ENCODE measurements at regions not wholly inside any gene's neighbourhood (a gene's known extent, or its start where the extent isn't known, plus 50 kb on each side); places are given as distances from the start of the nearest gene placed in this dataset.

DNA sequence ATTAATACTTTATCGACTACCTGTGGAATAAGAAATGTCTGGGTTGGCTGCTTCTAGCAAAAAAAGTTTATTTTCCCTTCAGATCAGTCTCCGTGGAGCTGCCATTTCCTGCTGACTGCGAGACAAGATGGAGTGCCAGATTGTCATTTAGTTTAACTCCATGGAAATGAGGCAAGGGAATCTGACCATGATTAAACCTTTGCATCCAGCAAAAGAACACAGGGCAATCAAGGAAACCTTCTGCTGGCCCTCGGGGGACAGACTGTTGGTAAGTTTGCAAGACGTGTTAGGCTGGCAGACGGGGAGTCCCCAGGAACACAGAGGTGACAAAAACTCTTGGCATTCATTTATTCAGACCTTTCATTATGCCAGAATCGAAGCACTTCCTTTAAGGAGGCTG lies 52.2 kb upstream of the SPACA1 start:
- no peak for DNase-seq (ENCODE audit: low read depth)

DNA sequence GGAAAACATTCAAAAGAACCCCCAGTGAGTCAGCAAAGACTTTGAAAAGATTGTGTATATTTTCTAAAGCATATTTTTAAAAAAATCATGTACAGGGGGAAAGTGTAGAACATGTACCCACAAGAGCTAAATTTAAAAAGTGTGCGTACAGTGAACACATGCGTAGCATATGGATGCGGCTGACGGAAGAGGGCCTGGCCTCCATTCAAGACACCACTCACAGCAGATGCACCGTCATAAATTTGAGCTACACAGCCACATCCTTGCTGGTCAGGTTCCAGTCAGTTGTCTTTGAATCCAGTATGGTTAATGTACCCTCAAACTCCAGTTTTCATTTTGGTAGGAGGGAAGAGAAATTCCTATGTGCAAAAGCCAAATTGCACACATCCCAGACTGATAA lies 54.3 kb upstream of the SPACA1 start:
- no peak for DNase-seq (ENCODE audit: low read depth)

DNA sequence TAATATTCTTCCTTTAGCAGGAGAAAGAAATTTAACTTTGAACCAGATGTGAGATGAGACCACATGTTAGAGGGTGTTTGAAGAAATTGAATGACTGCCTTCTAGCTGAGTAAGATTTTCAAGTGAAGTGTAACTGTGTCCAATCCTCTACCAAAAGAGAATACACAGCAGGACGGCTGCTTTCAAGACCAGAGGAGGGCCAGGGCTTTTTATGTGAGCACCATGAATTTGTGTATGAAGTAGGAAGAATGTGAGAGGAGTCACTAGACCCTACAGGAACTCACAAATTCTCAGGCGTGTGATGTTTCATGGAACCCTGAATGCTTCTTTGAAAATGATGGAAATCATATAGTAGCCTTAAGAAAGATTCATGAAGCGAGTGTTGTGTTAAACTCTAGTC lies 56.8 kb upstream of the SPACA1 start:
- DNase-seq (ENCODE audit: low read depth) = no peak

- DNase-seq (ENCODE audit: low read depth) = no peak
These were observed 65.5 kb upstream of the SPACA1 start for GRCh38 chr6:87982134-87982533.

GRCh38 chr6:87979737-87980136 lies 67.9 kb upstream of the SPACA1 start:
- DNase-seq (ENCODE audit: low read depth) = no peak

GRCh38 chr6:87976616-87977015 lies 71.0 kb upstream of the SPACA1 start:
- no peak for DNase-seq (ENCODE audit: low read depth)

DNA sequence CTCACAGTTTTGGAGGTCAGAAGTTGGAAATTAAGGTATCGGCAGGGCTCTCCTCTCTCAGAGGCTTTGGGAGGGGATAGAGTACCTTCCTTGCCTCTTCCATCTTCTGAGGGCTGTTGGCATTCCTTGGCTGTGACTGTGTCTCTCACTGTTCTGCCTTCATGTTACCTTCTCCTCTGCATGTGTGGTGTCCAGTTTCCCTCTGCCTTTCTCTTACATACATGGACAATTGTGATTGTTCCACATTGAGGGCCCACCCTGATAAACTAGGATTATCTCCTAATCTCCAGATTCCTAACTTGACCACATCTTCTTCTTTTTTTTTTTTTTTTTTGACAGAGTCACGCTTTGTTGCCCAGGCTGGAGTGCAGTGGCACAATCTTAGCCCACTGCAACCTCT lies 72.1 kb upstream of the SPACA1 start:
- DNase-seq (ENCODE audit: low read depth) = no peak

DNA sequence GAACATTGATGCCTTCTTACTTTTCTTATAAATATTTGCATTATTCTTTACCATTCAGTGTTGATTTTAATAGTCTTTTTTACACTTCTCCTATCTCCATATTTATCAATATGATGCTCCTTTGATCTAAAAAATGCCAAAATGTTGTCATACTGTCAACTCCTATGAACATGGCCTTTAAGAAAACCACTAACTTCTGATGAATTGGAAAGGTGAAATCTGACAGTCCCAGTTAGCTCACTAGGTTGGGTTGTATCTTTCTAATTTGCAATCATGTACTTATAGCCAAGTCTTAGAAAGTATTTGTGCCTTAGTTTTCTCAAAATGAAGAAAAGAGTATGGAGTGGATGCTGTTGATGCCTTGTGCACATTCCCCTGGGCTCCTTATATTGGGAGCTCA lies 75.4 kb upstream of the SPACA1 start:
- no peak for DNase-seq (ENCODE audit: low read depth)

DNA sequence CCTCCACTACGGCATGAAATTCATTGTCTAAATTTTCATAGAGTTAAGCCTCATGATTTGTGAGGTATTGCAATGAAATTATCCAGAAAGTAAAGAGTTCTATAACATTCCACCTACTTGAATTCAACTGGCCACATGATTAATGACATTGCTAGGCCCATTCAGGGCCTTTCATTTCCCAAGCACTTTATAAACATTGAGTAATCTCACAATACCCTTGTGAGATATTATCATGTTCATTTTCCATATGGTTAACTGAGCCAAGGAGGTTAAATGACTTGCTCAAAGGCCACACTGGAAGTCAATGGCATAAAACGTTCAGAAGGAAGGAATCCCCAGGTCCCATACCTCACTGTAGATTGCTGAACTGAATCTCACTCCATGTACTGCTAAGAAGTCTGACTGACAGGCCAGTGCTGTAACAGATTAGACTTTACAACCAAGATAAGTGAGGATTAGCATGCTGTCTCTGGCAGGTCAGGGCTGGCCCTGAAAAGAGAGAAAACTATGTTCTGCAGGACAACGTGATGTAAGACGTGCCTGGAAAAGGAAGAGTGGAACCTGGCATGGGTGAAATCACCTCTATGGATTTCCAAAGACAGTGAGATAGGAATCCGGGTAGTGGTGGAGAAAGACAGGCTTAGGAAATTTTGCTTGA lies 75.9 kb upstream of the SPACA1 start:
- no peak for DNase-seq (ENCODE audit: low read depth)

DNA sequence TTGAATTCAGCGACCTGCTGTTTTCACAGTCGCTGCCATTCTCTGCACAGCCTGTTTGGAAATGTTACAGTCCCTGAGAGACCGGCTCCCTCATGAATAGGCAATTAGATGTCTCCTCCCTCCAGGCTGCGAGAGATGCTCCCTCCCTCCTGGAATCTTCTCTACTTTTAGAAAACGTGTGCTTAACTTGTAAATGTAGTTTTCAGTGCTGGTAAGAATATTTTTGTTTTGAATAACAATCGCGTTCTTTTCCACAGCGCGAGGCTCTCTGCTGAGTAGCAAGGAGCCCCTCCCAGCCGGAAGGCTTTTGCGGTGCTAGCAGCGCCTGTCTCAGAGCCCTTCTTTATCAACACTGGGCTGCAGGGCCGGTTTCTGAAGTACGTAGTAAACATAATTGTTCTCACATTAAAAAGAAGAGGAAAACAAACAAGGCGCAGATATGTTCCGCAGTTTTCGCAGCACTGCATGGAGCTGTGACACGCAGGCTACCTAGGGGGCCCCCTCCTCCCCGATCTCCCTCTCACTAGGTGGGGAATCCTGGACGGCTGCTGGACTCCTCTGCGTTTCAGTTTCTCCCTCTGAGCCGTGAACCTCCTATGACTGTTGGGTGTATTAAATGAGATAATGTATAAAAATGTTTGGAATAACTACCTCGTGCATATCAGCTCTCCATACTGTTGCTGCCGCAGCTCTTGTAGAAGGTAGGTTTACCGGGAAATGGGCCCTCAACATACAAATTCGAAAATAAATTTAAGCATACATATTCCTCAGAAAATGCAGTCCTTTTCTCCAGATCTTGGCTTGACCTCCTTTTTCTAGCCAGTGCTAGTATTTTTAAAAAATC lies 79.0 kb upstream of the SPACA1 start:
- no peak for DNase-seq (ENCODE audit: low read depth)

- DNase-seq (ENCODE audit: low read depth) = no peak
These were observed 81.8 kb upstream of the SPACA1 start for GRCh38 chr6:87965806-87966205.

GRCh38 chr6:87959083-87959482 lies 88.6 kb upstream of the SPACA1 start:
- no peak for DNase-seq (ENCODE audit: low read depth)

DNA sequence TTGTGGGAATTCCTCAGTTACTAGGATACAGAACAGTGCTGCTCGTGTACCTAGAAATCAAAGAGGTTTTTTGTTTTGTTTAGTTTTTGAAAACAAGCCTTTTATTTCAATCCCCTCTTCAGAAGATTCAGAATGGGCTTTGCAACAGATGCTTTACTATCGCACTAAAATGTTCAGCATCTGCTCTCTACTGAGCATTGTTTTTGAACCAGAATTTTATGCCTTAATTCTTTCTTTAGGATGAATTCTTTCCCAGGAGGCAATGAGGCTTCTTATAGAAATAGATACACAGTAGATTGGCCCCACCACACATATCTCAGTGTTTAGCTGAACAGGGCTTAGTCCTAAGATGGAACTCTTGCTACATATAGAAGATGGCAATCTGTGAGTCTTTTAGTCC lies 95.9 kb upstream of the SPACA1 start:
- DNase-seq (ENCODE audit: low read depth) = no peak

- DNase-seq (ENCODE audit: low read depth) = no peak
These were observed 97.0 kb upstream of the SPACA1 start for GRCh38 chr6:87950614-87951013.

DNA sequence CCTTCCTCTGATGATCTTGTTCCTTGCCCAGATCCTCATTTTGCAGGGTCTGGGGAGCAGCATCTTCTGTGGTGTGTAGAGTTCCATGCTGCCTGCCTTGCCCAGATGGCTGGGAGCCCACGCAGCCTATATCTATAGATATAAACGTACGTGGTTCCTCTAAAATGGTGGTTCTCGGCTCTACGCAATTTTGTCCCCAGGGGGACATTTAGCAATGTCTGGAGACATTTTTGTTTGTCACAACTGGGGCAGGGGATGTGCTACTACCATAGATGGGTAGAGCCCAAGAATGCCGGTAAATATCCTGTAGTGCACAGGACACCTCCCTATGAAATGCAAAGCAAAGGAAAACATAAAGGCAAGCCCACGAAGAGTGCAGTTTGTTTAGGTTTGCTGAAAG lies 98.4 kb upstream of the SPACA1 start:
- no peak for DNase-seq (ENCODE audit: low read depth)

DNA sequence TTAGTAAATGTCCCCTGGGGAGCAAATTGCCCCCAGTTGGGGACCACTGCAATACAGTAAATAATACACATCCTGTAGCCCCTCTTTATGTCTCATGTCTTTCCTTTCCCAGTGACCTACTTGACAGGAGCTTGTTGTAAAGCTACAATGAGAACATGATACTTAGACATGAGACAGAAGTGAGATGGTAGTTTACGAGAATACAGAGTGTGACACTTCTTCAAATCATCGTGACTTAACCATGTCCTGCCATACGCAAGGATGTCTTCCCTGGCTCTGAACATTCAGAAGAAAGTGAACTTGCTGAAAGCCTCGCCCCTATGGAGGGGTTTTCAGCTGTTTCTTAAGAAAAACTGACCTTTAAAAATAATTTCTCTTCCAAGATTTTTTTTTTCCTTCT lies 101.0 kb upstream of the SPACA1 start:
- no peak for DNase-seq (ENCODE audit: low read depth)

GRCh38 chr6:87945966-87946365 lies 101.7 kb upstream of the SPACA1 start:
- DNase-seq (ENCODE audit: low read depth) = no peak

- DNase-seq (ENCODE audit: low read depth) = no peak
These were observed 102.5 kb upstream of the SPACA1 start for GRCh38 chr6:87945181-87945580.

DNA sequence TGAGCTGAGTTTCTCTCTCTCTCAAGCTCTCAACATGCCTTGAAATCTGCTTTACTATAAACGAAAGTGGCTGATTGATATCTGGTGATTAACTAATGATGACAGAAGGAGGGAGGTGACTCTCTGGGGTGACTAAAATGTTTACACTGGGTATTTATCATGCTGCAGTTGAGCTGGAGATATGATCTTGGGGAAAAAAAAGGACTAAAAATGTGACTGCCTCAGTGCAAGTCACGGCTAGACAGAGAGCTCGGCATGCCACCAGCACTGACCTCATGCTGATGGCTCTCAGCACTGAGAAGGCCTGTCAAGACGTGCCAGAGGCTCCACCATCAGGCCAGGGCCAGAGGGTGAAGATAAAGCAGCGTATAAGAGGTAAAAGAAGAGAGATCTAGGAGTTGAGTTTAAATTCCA lies 103.1 kb upstream of the SPACA1 start:
- no peak for DNase-seq (ENCODE audit: low read depth)

DNA sequence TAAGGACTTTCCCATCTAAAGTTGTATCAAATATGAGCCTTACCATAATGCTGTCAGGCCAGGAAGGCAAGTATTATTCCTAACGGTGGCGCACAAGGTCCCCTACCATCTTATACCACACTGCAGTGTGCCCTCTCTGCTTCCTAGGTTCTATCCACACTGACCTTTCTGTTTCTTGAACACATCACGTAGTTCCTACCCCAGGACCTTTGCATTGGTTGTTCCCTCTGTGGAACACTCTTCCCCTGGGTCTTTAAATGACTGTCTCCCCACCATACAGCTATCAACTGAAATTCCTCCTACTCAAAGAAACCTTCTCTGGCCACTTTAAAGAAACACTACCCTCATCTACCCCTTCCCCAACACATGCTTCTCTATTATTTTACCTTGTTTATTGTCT lies 104.5 kb upstream of the SPACA1 start:
- no peak for DNase-seq (ENCODE audit: low read depth)

DNA sequence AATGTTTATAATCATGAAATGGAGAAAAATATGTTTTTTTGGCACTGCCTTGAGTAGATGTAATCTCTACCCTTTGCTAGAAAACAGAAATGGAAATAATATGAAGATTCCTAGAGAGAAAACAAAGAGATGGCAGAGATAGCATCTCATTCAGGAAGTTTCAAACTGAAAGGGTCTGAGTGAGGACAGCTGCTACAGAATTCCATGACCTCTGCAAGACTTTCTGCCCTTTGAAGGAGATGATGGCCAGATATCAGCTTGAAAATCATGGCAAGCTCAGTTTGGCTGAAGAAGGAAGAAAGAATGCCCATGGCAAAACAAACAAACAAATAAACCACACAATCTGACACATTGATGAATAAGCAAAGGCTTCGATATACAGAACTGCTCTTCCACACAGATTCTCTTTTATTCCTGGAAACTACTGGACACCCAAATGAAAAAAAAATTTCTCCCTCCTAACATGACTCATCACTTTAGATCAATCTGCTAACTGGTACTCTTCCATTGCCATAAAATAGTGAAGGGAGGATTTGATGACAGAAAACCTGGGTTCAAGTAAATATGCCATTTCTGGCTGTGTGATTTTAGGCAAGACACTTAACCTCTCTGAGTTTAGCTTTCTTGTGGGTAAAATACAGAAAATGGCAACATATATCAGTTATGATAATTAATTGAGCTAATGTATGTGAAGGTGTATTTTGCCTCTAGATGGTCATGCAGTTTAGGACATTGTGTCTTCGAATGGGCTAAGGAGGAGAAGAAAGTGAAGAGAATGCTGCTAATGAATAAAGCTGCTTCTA lies 105.9 kb upstream of the SPACA1 start:
- DNase-seq (ENCODE audit: low read depth) = no peak

- no peak for DNase-seq (ENCODE audit: low read depth)
These were observed 107.9 kb upstream of the SPACA1 start for GRCh38 chr6:87939776-87940175.

DNA sequence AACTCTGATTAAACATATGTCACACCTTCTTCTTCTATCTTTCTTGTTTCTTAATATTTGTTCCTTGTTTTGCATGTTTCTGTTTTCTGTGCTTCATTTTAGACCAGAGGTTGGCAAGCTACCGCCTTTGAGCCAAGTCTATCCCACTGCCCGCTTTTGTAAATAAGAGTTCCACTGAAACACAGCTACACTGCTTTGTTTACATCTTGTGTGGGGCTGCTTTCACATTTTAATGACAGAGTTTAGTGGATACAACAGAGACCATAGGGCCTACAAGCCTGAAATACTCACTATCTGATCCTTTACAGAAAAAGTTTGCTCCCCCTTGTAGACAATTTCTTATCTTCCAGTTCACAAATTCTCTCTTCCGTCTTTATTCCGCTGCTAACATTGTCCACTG lies 109.4 kb upstream of the SPACA1 start:
- DNase-seq (ENCODE audit: low read depth) = no peak

Data from stimulated activated CD4-positive, alpha-beta T cell treated with anti-CD3 and anti-CD28 coated beads, Interleukin-2, amount 100 ng/mL, for 4 hours (primary cell).